Left renal pelvis (tissue), 4 donors: ENCODE measurements at regions not wholly inside any gene's neighbourhood (a gene's known extent, or its start where the extent isn't known, plus 50 kb on each side); places are given as distances from the start of the nearest gene placed in this dataset.
A peak's percentile ranks its signal among the peaks of the same experiment; 100 is the strongest.
"Not testable (repeated sequence)": the region's sequence is repeated elsewhere in the genome, so short reads cannot be mapped to it uniquely, and the experiment has no call there.

Source experiments
- DNase-seq, 4 donors: peaks; one replicate each; pipeline ENCODE4 v3.0.0-alpha.2; 2013; ENCODE audit warnings: low read depth in 4 of 4, low spot score in 3 of 4

DNA sequence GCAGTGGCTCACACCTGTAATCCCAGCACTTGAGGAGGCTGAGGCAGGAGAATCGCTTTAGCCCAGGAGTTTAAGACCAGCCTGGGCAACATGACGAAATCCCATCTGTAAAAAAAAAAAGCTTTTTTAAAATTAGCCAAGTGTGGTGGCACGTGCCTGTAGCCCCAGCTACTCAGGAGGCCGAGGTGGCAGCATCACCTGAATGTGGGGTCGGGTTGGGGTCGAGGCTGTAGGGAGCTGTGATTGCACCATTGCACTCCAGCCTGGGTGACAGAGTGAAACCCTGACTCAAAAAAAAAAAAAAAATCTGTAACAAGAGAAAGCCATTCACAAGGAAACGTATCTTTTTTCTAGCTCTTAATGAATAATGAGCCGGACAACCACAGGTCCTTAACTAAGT is 74.7 kb upstream of the DLG1 start:
- no peak for DNase-seq

DNA sequence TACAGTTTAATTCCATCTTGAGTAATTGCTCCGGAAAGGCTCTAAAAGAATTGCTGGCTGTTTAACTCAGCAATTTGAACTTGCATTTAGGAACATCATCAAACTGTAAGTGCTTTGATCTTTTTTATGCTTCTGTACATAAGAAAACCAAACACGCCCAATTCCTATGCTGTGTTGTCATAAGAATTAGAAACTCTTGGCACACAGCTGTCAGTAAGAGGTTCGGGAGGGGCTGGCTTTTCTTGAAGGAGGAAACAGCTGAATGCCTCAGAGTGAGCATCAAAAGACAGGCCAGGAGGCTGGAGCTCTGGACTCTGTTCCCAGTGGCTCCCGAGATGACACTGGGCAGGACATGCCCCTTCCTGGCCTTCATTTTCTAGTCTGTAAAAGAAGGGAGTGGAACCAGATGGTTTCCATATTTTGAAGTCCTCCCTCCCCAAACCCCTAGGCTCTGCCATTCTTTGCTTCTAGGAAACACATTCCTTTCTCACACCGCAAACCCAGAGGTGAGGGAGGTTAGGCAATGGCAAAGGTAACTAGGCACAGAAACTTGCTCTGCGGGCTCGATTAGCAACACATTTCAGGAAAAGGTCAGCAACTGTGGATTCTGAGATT is 73.7 kb upstream of the DLG1 start:
- DNase-seq: peak in 2 of 4 donors; percentile 32 to 48

DNA sequence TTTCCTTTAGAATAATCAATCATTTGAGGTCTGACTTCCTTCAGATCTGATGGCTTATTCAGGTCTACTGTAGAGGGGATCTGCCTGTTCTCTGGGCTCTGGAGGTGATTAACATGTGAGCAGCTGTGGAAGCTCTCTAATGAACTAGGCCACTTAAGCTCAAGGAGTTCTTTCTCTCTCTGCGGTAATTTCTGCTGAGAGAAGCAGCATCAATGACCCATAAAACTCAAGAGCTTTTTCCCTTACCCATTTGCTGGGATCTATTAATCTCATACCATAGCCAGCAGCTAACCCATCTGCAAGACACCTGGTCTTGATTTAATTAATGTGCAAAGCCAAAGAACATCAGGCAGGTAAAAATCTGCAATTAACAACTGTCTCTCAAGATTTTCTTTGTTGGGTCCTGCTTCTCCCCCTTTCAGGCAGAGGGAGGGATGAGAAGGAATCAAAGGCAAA is 73.2 kb upstream of the DLG1 start:
- no peak for DNase-seq

DNA sequence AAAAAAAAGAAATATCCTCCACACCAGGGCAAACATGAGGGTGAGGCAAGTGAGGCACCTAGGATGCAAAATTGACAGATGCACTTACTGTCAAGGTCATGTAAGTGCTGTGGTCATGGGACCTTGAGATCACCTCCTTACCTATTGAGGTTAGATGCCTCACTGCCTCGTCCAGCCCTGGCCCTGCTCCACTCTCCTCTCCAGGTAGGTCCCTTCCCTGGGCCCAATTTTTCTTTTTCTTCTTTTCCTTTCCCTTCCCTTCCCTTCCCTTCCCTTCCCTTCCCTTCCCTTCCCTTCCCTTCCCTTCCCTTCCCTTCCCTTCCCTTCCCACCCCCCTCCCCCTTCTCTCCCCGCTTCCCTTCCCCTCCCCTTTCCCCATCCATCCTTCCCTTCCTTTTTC is 71.1 kb upstream of the DLG1 start:
- no peak for DNase-seq

DNA sequence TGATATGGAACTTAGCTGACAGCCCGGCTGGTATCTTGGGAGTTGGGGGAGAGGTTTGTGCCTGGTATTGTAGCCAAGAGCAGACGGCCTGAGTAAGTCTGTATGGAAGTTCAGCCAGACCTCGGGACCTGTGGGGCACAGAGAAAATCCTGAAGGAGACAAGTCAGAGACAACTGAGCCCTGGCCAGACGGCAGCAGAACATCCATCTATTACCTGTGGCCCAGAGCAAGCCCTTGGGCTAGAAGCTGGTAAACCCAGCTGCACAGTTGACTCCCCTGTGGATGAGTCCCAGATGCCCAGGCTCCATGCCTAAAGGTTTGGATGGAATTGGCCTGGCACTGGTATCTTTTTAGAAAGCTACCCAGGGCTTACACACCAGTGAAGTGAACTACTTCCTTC is 70.4 kb upstream of the DLG1 start:
- no peak for DNase-seq

DNA sequence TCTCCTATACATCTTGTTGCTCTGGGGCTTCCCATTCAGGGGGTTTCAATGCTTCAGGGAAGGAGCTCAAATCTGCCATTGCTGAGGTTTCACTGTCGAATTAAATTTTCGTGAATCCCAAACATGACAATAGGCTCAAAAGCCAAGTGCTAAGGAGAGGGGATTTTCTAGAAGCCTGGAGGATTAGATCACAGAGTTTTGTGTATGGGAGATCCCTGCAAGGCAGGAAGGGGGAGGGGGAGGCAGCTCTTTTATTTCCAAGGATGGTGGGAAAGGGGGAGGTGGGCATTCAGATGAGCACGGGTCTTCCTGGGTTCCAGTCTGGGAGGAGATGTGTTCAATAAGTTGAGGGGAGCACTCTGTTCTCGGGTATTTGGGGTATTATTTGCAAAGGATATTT is 69.9 kb upstream of the DLG1 start:
- DNase-seq: no peak

DNA sequence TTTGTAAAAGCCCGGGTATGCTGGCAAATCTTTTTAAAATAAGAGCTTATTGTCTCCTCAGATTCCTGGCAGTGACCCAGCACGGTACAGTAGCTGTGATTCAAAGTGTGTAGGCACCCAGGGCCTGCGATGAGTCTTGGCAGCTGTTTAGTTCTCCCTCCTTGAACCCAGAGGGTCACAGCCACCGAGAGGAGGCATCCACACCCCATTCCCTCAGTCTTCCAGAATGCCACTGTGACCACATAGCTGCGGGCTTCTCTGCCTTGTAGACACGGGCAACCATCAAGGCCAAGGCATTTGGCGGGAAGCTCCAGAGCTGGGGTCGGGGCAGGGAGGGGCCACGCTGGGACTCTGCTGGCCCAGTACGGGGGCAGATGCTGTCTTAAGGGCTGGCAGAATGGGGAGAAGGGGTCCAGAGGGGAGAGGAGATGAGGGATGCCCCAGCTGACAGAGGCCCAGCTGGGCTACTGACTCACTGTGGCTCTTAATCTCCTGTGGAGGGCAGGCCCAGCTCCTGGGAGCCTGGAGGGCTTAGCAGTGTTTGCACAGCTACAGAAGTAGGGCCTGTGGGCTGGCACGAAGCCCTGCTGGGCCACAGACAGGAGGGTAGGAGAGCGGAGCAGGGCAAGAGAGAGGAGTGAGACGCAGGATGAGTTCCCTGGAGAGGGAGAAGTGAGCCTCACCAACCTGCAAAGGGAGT is 68.8 kb upstream of the DLG1 start:
- no peak for DNase-seq

DNA sequence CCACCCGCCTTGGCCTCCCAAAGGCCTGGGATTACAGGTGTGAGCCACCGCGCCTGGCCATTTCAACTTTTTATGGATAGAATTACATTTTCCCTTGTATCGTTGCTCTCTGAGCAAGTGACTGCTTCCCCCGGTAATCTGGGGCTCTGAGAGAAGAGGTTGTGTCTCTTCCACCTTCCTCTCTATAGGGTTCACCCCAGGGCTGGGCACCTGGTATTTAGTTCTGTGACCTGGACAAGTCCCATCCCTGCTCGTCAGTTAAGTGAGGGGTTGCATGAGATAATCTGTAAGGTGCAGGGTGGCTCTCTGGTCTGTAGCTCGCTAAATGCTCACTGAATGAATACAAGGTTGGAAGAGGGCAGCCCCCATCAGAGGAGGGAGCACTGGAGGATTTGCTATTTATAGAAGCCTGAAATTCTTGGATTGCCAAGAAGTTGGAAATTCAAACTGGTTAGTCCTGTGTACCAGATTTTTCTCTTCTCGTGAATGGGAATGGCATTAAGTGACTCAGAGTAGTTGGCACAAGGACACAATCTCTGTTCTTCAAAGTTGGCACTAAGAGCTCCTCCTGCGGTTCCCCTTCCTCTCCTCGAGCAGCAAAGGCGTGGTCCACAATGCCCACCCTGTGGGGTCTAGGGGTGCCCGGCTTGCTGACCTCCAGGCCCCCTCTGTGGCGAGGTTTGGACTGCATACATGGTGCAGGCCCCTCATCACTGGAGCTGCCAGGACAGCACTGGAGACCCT is 68.1 kb upstream of the DLG1 start:
- DNase-seq: no peak

DNA sequence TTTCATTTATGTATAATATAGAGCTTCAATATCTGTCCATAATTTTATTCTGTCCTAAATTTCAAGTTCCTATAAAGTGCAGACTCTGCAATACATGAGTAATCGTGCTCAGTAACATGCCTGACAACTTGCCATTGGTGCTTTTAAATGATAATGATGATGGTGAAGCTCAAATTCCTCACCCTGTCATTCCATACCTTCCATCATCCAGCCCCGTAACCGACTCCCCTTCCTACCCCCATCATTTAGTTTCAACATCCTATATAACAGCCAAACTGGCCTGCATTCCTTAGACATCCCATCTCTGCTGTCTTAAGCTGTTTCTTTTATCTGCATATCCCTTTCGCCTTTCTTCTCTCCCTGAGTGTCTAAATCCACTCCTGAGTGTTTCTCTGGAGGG is 67.2 kb upstream of the DLG1 start:
- no peak for DNase-seq

DNA sequence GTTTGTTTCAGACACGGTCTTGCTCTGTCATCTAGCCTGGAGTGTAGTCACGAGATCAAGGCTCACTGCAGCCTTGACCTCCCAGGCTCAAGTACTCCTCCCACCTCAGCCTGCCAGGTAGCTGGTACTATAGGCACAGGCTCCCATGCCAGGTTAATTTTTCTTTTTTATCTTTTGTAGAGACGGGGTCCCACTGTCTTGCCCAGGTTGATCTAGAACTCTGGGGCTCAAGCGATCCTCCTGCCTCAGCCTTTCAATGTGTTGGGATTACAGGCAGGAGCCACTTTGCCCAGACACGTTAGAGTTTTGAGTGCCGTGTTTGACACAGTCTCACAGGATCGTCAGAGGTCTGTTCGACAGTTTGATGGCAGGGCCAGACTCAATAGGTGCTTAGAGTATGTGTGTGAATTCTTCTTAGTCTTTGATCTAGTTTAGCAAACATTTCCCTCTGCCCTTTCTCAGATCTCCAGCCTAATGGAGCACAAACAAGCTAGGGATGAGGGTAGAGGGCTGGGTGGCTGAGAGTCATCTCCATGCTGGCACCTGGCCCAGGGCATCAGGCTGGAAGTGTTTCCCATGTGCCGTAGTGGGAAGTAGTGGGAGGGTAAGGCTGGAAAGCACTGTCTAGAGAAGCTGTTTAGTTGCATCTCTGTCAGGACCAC is 66.1 kb upstream of the DLG1 start:
- DNase-seq: no peak

DNA sequence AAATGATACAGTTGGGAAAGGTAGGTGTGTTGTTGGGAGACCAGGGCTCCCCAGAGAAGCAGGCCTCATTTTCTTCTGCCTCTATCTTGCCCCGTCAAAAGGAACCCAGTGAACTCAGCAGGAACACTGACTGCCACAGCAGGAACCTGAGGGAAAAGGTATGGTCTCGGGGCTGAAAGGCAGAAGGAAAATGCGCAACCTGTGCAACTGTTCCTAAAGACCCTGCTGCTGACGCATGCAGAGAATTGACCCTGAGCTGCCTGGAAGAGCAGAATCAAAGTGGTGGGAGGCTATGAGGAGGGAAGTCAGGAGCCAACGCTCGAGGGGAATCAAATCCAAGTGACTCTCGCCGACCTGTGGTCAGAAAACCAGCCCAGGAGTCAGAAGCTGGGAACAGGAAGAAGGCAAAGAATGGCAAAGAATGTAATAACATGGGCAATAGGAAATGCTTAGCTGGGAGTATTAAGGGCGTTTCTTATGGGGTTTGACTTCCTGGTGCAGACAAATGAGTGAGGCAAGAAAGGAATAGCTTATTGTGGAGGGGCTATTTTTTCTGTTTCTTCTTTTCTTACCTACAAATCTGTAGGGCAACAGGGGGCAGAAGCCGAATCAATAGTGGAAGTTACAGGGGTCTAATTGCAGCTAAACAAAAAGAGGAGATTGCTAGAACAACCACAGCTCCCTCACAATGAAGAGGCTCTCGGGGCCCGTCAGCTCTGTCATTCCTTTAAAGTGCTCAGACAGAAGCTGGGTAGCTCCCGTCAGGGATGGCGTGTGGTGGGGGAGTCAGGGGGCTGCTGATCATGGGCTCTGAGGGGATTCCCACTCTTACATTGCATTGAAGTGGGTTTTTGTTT is 65.4 kb upstream of the DLG1 start:
- DNase-seq: no peak

DNA sequence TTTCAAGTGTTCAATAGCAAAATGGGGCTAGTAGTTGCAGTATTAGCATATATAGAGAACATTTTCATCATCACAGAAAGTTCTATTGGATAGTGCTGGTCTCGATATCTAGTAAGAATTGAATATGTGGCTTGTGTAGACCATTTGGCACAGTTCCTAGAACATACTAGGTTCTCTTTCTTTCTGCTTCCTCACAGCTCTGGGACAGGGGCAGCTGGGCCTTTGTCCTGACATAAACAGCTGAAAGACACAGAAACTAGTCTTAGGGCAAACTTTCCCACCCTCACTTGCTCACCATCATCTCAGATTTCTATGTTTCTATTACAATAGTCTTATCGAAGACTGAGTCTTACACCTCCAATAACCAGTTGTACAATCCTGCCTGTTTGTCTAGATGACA is 63.7 kb upstream of the DLG1 start:
- no peak for DNase-seq

DNA sequence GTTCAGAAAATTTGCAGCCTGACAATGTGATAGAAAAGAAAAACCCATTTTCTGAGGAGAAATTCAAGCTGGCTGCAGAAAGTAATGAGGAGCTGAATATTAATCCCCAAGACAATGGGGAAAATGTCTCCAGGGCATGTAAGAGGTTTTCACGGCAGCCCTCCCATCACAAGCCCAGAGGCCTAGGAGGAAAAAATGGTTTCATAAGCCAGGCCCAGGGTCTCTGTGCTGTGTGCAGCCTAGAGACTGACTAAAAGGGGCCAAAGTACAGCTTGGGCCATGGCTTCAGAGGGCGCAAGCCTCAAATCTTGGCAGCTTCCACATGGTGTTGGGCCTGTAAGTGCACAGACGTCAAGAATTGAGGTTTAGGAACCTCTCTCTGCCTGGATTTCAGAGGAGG is 61.7 kb upstream of the DLG1 start:
- DNase-seq: not testable (repeated sequence)

DNA sequence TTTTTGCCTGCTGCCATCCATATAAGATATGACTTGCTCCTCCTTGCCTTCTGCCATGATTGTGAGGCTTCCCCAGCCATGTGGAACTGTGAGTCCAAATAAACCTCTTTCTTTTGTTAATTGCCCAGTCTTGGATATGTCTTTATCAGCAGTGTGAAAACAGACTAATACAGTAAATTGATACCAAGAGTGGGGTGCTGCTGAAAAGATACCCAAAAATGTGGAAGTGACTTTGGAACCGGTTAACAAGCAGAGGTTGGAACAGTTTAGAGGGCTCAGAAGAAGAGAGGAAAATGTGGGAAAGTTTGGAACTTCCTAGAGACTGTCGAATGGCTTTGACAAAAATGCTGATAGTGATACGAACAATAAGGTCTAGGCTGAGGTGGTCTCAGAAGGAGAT is 61.1 kb upstream of the DLG1 start:
- not testable (repeated sequence) for DNase-seq

DNA sequence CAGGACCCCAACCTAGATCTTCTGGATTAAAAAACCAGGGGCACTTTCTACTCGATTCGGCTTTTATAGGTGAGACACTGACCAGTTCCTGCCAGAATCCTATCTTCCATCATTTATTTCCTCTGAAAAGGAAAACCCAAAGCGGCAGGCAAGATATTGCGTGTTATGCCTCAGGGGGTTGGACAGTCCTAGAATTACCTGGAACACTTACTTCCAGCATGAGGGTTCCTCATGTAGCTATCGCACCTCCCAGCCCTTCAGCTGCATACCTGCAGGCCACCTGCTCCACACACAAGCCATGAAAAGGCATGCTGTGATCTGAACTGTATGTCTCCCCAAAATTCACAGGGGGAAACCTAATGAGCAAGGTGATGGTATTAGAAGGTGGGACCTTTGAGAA is 58.3 kb upstream of the DLG1 start:
- DNase-seq: no peak

DNA sequence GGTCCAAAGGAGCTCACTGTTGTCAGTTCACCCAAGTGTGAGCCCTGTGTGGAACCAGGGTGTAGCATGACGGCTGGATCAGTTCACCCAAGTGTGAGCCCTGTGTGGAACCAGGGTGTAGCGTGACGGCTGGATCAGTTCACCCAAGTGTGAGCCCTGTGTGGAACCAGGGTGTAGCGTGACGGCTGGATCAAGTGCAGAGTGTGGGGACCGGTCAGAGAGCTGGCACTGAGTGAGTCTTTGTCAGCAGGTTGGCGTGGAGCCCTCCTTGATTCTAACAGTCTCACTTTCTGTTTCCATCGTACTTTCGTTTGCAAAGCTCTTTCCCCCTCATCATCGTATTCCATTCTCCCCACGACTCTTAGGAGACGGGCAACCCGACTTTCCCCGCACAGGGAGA is 57.9 kb upstream of the DLG1 start:
- DNase-seq: no peak

DNA sequence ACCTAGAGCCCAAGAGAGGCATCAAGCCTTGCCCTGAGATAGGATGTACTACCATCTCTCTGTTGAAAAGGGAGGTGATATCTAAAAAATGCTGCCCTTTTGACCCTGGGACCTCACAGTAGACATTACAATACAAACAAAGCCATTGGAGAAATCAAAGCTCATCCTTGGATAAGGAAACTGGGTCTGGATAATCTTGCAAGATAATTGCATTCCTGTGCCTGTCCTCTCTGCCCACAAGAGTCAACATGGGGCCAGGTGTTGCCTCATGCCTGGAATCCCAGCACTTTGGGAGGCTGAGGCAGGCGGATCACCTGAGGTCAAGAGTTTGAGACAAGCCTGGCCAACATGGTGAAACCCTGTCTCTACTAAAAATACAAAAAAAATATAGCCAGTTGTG is 57.3 kb upstream of the DLG1 start:
- no peak for DNase-seq

DNA sequence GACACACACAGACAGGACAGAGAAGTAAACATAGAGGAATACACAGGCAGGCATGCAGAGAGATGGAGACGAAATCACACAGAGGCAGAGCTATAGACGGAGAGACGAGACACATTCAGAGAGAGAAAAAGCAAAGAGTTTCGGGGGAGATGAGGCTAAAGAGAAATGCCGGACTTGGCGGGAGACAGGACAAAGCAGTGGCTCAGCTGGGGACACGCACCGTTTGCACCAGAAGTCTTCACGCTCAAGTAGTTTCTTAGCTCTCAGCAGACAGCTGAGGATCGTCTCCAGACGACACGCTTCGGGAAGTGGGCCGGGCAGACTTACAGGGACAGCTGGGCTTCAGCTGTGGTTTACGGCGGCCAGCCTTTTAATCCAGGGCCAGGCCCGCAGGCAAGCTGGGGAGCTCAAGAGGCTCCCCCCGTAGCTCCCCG is 56.2 kb upstream of the DLG1 start:
- DNase-seq: peak in 2 of 4 donors; percentile 72 to 79

DNA sequence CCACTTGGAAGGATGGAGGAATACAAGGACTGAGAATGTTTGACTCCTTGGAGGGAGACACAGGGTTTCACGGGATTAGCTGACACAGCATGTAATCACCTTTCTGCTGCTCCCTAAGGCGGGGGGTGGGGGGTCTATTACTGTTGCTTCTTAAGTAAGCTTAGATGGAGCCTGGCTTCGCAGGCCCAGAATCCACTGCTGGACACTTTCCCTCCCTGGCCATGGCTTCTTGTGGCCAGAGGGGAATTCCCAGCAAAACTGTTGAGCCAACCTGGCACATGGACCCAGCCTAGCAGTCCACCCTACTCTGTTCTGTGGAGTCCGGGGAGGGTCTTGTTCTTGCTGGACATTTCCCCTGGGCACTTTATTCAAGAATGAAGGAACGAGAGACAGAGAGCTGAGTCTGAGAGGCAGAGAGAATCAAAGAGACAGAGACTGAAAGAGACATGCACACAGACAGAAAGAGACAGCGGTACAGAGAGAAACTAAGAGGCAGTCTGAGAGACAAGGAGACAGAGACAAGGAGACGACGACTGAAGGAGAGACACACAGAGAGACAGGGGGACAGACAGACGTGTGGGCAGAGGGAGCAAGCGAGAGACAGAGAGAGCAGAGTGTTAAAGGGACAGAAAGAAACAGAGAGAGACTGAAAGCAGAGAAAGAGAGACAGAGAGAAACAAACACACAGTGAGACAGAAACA is 55.6 kb upstream of the DLG1 start:
- DNase-seq: no peak
